GM21825 (cell line): ENCODE measurements at regions not wholly inside any gene's neighbourhood (a gene's known extent, or its start where the extent isn't known, plus 50 kb on each side); places are given as distances from the start of the nearest gene placed in this dataset.

ENCODE experiments used
- ATAC-seq: cut with Tn5 transposase; IDR thresholded peaks from one replicate; pipeline ENCODE4 v1.9.1; 2021; ENCODE audit warnings: mild to moderate bottlenecking, moderate library complexity; ENCODE audit not compliant: unreplicated experiment

GRCh38 chr2:216808805-216809425 lies 50.9 kb downstream of the TNP1 start:
- no peak for ATAC-seq

- no peak for ATAC-seq
Observed at GRCh38 chr2:216807857-216808272, 52.0 kb downstream of the TNP1 start.

- no peak for ATAC-seq
Observed at GRCh38 chr2:216804357-216805350, 55.2 kb downstream of the TNP1 start.

GRCh38 chr2:216803791-216804190 lies 56.1 kb downstream of the TNP1 start:
- no peak for ATAC-seq

- ATAC-seq = no peak
Observed at GRCh38 chr2:216802516-216803215, 57.2 kb downstream of the TNP1 start.

- no peak for ATAC-seq
Observed at GRCh38 chr2:216800836-216801235, 59.0 kb downstream of the TNP1 start.

GRCh38 chr2:216799873-216800431 lies 59.9 kb downstream of the TNP1 start:
- ATAC-seq = no peak

- ATAC-seq = no peak
Observed at GRCh38 chr2:216796115-216796840, 63.6 kb downstream of the TNP1 start.

- no peak for ATAC-seq
Observed at GRCh38 chr2:216793386-216793785, 66.5 kb downstream of the TNP1 start.

GRCh38 chr2:216792222-216793021 lies 67.4 kb downstream of the TNP1 start:
- no peak for ATAC-seq

GRCh38 chr2:216791303-216791702 lies 68.6 kb downstream of the TNP1 start:
- ATAC-seq = no peak

- ATAC-seq = no peak
Observed at GRCh38 chr2:216789081-216789480, 70.8 kb downstream of the TNP1 start.

GRCh38 chr2:216787851-216788540 lies 71.9 kb downstream of the TNP1 start:
- ATAC-seq = no peak

GRCh38 chr2:216786676-216787075 lies 73.2 kb downstream of the TNP1 start:
- no peak for ATAC-seq

GRCh38 chr2:216784456-216784855 lies 75.4 kb downstream of the TNP1 start:
- no peak for ATAC-seq

GRCh38 chr2:216781709-216782108 lies 78.2 kb downstream of the TNP1 start:
- no peak for ATAC-seq

- ATAC-seq = no peak
Observed at GRCh38 chr2:216780843-216781242, 79.0 kb downstream of the TNP1 start.

GRCh38 chr2:216777637-216778273 lies 82.1 kb downstream of the TNP1 start:
- ATAC-seq = peak; percentile 79
